Muscle layer of colon (tissue), 2 donors: ENCODE measurements at regions not wholly inside any gene's neighbourhood (a gene's known extent, or its start where the extent isn't known, plus 50 kb on each side); places are given as distances from the start of the nearest gene placed in this dataset.

ENCODE experiments used
- H3K27ac ChIP-seq: one replicate; pipeline ENCODE4 v1.7.0; 2013; ENCODE audit warnings: low read depth, mild to moderate bottlenecking, low read length, moderate library complexity
- H3K27me3 ChIP-seq, 2 donors: one replicate each; pipeline ENCODE4 v1.7.0; 2013; ENCODE audit warnings: low read length in 2 of 2, mild to moderate bottlenecking in 2 of 2; ENCODE audit not compliant: insufficient read depth in 2 of 2, control insufficient read depth in 1 of 2
- H3K36me3 ChIP-seq: one replicate; pipeline ENCODE4 v1.7.0; 2013; ENCODE audit warnings: mild to moderate bottlenecking, low read length; ENCODE audit not compliant: insufficient read depth
- H3K4me1 ChIP-seq: one replicate; pipeline ENCODE4 v1.7.0; 2013; ENCODE audit warnings: mild to moderate bottlenecking, low read length; ENCODE audit not compliant: insufficient read depth
- H3K4me3 ChIP-seq, 2 donors: one replicate each; pipeline ENCODE4 v1.7.0; 2013; ENCODE audit warnings: low read length in 2 of 2, low read depth in 1 of 2, mild to moderate bottlenecking in 1 of 2, moderate library complexity in 1 of 2
- H3K9ac ChIP-seq: one replicate; pipeline ENCODE4 v1.7.0; 2013; ENCODE audit warnings: low read length
- H3K9me3 ChIP-seq: one replicate; pipeline ENCODE4 v1.7.0; 2013; ENCODE audit warnings: mild to moderate bottlenecking, low read length
- donor health status: abdominal sarcoma.
- donor health status: Adenocarcinoma of cecum.

GRCh38 chr20:48076747-48077146 lies 291.5 kb upstream of the SULF2 start:
- Histone ChIP-seq H3K27me3 (no peaks in the 10 kb centered on the region), H3K9ac (no peak overlapping the region), H3K4me3 (no peak overlapping the region), H3K36me3 (no peaks in the 10 kb centered on the region), H3K9me3 (no peaks in the 10 kb centered on the region), H3K27ac (no peak overlapping the region), H3K4me1 (no peaks in the 10 kb centered on the region)

GRCh38 chr20:48076247-48076646 lies 291.0 kb upstream of the SULF2 start:
- H3K27me3 ChIP-seq = no peaks in the 10 kb centered on the region
- H3K4me1 ChIP-seq = no peaks in the 10 kb centered on the region
- no peaks in the 10 kb centered on the region for H3K9me3 ChIP-seq
- no peak overlapping the region for H3K9ac ChIP-seq
- no peak overlapping the region for H3K4me3 ChIP-seq
- H3K27ac ChIP-seq = no peak overlapping the region
- no peaks in the 10 kb centered on the region for H3K36me3 ChIP-seq

GRCh38 chr20:48075591-48076174 lies 290.4 kb upstream of the SULF2 start:
- H3K27me3 ChIP-seq = no peaks in the 10 kb centered on the region

GRCh38 chr20:48070991-48071652 lies 285.8 kb upstream of the SULF2 start:
- Histone ChIP-seq H3K27me3 (no peaks in the 10 kb centered on the region), H3K4me3 (no peak overlapping the region), H3K36me3 (no peaks in the 10 kb centered on the region), H3K9me3 (no peaks in the 10 kb centered on the region), H3K27ac (no peak overlapping the region), H3K4me1 (no peaks in the 10 kb centered on the region), H3K9ac (no peak overlapping the region)

More at GRCh38 chr20:48075591-48076174, 290.4 kb upstream of the SULF2 start:
- no peak overlapping the region for H3K27ac ChIP-seq
- H3K9me3 ChIP-seq = no peaks in the 10 kb centered on the region
- no peaks in the 10 kb centered on the region for H3K4me1 ChIP-seq
- H3K36me3 ChIP-seq = no peaks in the 10 kb centered on the region
- H3K9ac ChIP-seq = no peak overlapping the region
- H3K4me3 ChIP-seq = no peak overlapping the region

- H3K27ac ChIP-seq = no peak overlapping the region
- H3K27me3 ChIP-seq = no peaks in the 10 kb centered on the region
- no peak overlapping the region for H3K4me3 ChIP-seq
- no peaks in the 10 kb centered on the region for H3K36me3 ChIP-seq
- no peaks in the 10 kb centered on the region for H3K4me1 ChIP-seq
- no peaks in the 10 kb centered on the region for H3K9me3 ChIP-seq
- H3K9ac ChIP-seq = no peak overlapping the region
These were observed 284.3 kb upstream of the SULF2 start for GRCh38 chr20:48069596-48069995.

- Histone ChIP-seq H3K4me3 (no peak overlapping the region), H3K9ac (no peak overlapping the region), H3K4me1 (no peaks in the 10 kb centered on the region), H3K27ac (no peak overlapping the region), H3K27me3 (no peaks in the 10 kb centered on the region), H3K9me3 (no peaks in the 10 kb centered on the region), H3K36me3 (no peaks in the 10 kb centered on the region)
These were observed 281.6 kb upstream of the SULF2 start for GRCh38 chr20:48066851-48067250.

GRCh38 chr20:48066246-48066645 lies 281.0 kb upstream of the SULF2 start:
- Histone ChIP-seq H3K4me1 (no peaks in the 10 kb centered on the region), H3K9me3 (no peaks in the 10 kb centered on the region), H3K4me3 (no peak overlapping the region), H3K27ac (no peak overlapping the region), H3K27me3 (no peaks in the 10 kb centered on the region), H3K9ac (no peak overlapping the region), H3K36me3 (no peaks in the 10 kb centered on the region)

GRCh38 chr20:48065833-48066232 lies 280.6 kb upstream of the SULF2 start:
- no peaks in the 10 kb centered on the region for H3K4me1 ChIP-seq
- no peaks in the 10 kb centered on the region for H3K27me3 ChIP-seq
- no peaks in the 10 kb centered on the region for H3K9me3 ChIP-seq
- H3K4me3 ChIP-seq = no peak overlapping the region
- no peak overlapping the region for H3K27ac ChIP-seq
- no peaks in the 10 kb centered on the region for H3K36me3 ChIP-seq
- H3K9ac ChIP-seq = no peak overlapping the region

GRCh38 chr20:48064929-48065328 lies 279.6 kb upstream of the SULF2 start:
- Histone ChIP-seq H3K4me3 (no peak overlapping the region), H3K4me1 (no peaks in the 10 kb centered on the region), H3K27me3 (no peaks in the 10 kb centered on the region), H3K9me3 (no peaks in the 10 kb centered on the region), H3K27ac (no peak overlapping the region), H3K9ac (no peak overlapping the region), H3K36me3 (no peaks in the 10 kb centered on the region)

- H3K36me3 ChIP-seq = no peaks in the 10 kb centered on the region
- no peaks in the 10 kb centered on the region for H3K9me3 ChIP-seq
- H3K4me3 ChIP-seq = no peak overlapping the region
- H3K27me3 ChIP-seq = no peaks in the 10 kb centered on the region
- no peak overlapping the region for H3K27ac ChIP-seq
- no peaks in the 10 kb centered on the region for H3K4me1 ChIP-seq
- no peak overlapping the region for H3K9ac ChIP-seq
These were observed 275.8 kb upstream of the SULF2 start for GRCh38 chr20:48060841-48061720.

GRCh38 chr20:48058611-48059559 lies 273.6 kb upstream of the SULF2 start:
- no peaks in the 10 kb centered on the region for H3K4me1 ChIP-seq
- no peaks in the 10 kb centered on the region for H3K9me3 ChIP-seq
- no peak overlapping the region for H3K4me3 ChIP-seq
- no peak overlapping the region for H3K27ac ChIP-seq
- no peaks in the 10 kb centered on the region for H3K36me3 ChIP-seq
- no peaks in the 10 kb centered on the region for H3K27me3 ChIP-seq
- no peak overlapping the region for H3K9ac ChIP-seq
